Panc1 (cell line): ENCODE measurements at regions not wholly inside any gene's neighbourhood (a gene's known extent, or its start where the extent isn't known, plus 50 kb on each side); places are given as distances from the start of the nearest gene placed in this dataset.

Experiments
- ATAC-seq: fragments of 200-7000 bp; cut with Tn5 transposase; 2 replicates; pipeline ENCODE4 v1.9.1; 2020; ENCODE audit warnings: mild to moderate bottlenecking, moderate library complexity
- BruUV-seq: library from RNA; stranded (reverse); fragments of 400-500 nt; replicated peaks from 2 replicates; lab custom pipeline; 2021; lab: Mats Ljungman, UMichigan
- CTCF ChIA-PET: fragments of 300-600 bp; sonication (Branson Sonifier 250); formaldehyde crosslinking; loops from one replicate; lab custom pipeline; 2022; ENCODE audit warnings: antibody characterized with exemption; lab: Charles Lee
- POLR2A ChIA-PET: fragments of 300-600 bp; sonication (Branson Sonifier 250); formaldehyde crosslinking; loops from one replicate; lab custom pipeline; 2022; ENCODE audit warnings: antibody characterized with exemption; lab: Charles Lee
- DNase-seq: peaks from one replicate; pipeline ENCODE4 v3.0.0-alpha.2; 2010; ENCODE audit warnings: low read depth, low spot score
- H3K27ac ChIP-seq: 2 replicates; pipeline ENCODE4 v1.5.1; 2011; ENCODE audit warnings: mild to moderate bottlenecking, low read length, inconsistent platforms
- H3K27me3 ChIP-seq: fragments of 200-500 bp; sonication (Bioruptor generic); 2 replicates; pipeline ENCODE4 v1.6.0; 2014; ENCODE audit warnings: low read length, inconsistent platforms; ENCODE audit not compliant: control insufficient read depth, insufficient read depth
- H3K36me3 ChIP-seq: fragments of 200-500 bp; sonication (Bioruptor generic); 2 replicates; pipeline ENCODE4 v1.5.1; 2014; ENCODE audit warnings: inconsistent platforms, mild to moderate bottlenecking, low read length, moderate library complexity; ENCODE audit not compliant: control insufficient read depth, insufficient read depth
- H3K4me1 ChIP-seq: 2 replicates; pipeline ENCODE4 v1.5.1; 2011; ENCODE audit warnings: inconsistent platforms, mild to moderate bottlenecking, low read length, moderate library complexity; ENCODE audit not compliant: control insufficient read depth, insufficient read depth
- H3K4me3 ChIP-seq, 2 experiments: 2 replicates each; pipeline ENCODE4 v1.5.1; 2011 to 2012; ENCODE audit warnings: low read depth in 2 of 2, low read length in 2 of 2, mild to moderate bottlenecking in 2 of 2, inconsistent platforms in 1 of 2, moderate library complexity in 1 of 2
- H3K9me3 ChIP-seq: fragments of 200-500 bp; sonication (Bioruptor generic); 2 replicates; pipeline ENCODE4 v1.5.1; 2014; ENCODE audit warnings: low read depth, mild to moderate bottlenecking, inconsistent platforms, low read length, moderate library complexity; ENCODE audit not compliant: control insufficient read depth, insufficient read depth
- CTCF ChIP-seq: fragments of 450-650 bp; IDR thresholded peaks from 2 replicates; pipeline ENCODE4 v1.5.1; 2017; ENCODE audit warnings: mild to moderate bottlenecking
- POLR2AphosphoS5 ChIP-seq: IDR thresholded peaks from 2 replicates; pipeline ENCODE4 v1.6.1; 2012; ENCODE audit warnings: mild to moderate bottlenecking, low read depth, low read length, moderate library complexity
- REST ChIP-seq, 2 experiments: IDR thresholded peaks; 2 replicates each; pipeline ENCODE4 v1.6.1; 2011 to 2012; ENCODE audit warnings: low read depth in 2 of 2, control low read depth in 1 of 2, low read length in 1 of 2, mild to moderate bottlenecking in 1 of 2, moderate library complexity in 1 of 2; ENCODE audit not compliant: insufficient read depth in 1 of 2
- SIN3A ChIP-seq: IDR thresholded peaks from 2 replicates; pipeline ENCODE4 v1.6.1; 2012; ENCODE audit warnings: low read depth, mild to moderate bottlenecking, low read length, moderate library complexity, borderline replicate concordance; ENCODE audit not compliant: insufficient read depth
- TCF7L2 ChIP-seq: IDR thresholded peaks from 2 replicates; pipeline ENCODE4 v1.6.1; 2011; ENCODE audit warnings: mild to moderate bottlenecking, low read depth, low read length, inconsistent platforms
- in situ Hi-C: cut with HindIII; loops from 2 replicates; pipeline ENCODE4 v1.10.0; 2016; ENCODE audit warnings: low sequenced_read_pairs, low pct_unique_long_range_greater_than_20kb
- intact Hi-C: fragments of 100-400 bp; cut with micrococcal nuclease; formaldehyde crosslinking; loops from one replicate; pipeline ENCODE4 v1.10.0; 2022; ENCODE audit not compliant: unreplicated experiment

- ChIA-PET CTCF (no interaction called here), POLR2A (no interaction called here)
- no peak for ATAC-seq
Measured at GRCh38 chr10:31142026-31142425, 110.4 kb upstream of the ZNF438 start.

GRCh38 chr10:31143331-31143935 is 111.8 kb upstream of the ZNF438 start:
- DNase-seq (no peak), ATAC-seq (no peak)
- Histone ChIP-seq H3K9me3 (no peaks in the 10 kb centered on the region), H3K27ac (no peak overlapping the region), H3K4me3 (no peak overlapping the region), H3K27me3 (no peaks in the 10 kb centered on the region), H3K36me3 (no peaks in the 10 kb centered on the region), H3K4me1 (no peaks in the 10 kb centered on the region)
- ChIA-PET POLR2A (no interaction called here), CTCF (no interaction called here)
- no peak for TF ChIP-seq SIN3A
- no peak for TF ChIP-seq POLR2AphosphoS5
- TF ChIP-seq CTCF, result no peak
- TF ChIP-seq REST (IDR thresholded peaks at IDR 0.05; ENCODE audit: insufficient read depth in 1 of 2, low read depth in 2 of 2, low read length in 1 of 2), result no peak
- TF ChIP-seq TCF7L2, result no peak
- BruUV-seq, result no TSS peak
- intact Hi-C loops (no loop called here), in situ Hi-C loops (no loop called here)

More at GRCh38 chr10:31142026-31142425, 110.4 kb upstream of the ZNF438 start:
- intact Hi-C loops, result no loop called here
- DNase-seq, result no peak
- BruUV-seq, result no TSS peak
- Histone ChIP-seq H3K27ac (no peak overlapping the region), H3K4me3 (no peak overlapping the region), H3K4me1 (no peaks in the 10 kb centered on the region), H3K27me3 (no peaks in the 10 kb centered on the region), H3K9me3 (no peaks in the 10 kb centered on the region), H3K36me3 (no peaks in the 10 kb centered on the region)
- no peak for TF ChIP-seq POLR2AphosphoS5
- no peak for TF ChIP-seq REST (IDR thresholded peaks at IDR 0.05; ENCODE audit: insufficient read depth in 1 of 2, low read depth in 2 of 2, low read length in 1 of 2)
- no peak for TF ChIP-seq TCF7L2
- no peak for TF ChIP-seq SIN3A
- TF ChIP-seq CTCF, result no peak
- in situ Hi-C loops, result no loop called here
